OCI-LY7 (cell line): ENCODE measurements at regions not wholly inside any gene's neighbourhood (a gene's known extent, or its start where the extent isn't known, plus 50 kb on each side); places are given as distances from the start of the nearest gene placed in this dataset.

Experiments used
- CTCF ChIP-seq: fragments of 200-600 bp; sonication (generic); conservative IDR thresholded peaks from 2 replicates; pipeline ENCODE4 v1.5.1; 2014; ENCODE audit warnings: mild to moderate bottlenecking, antibody characterized with exemption, low read length, moderate library complexity, mixed read lengths
- EZH2phosphoT487 ChIP-seq: fragments of 200-600 bp; sonication (generic); IDR thresholded peaks from 2 replicates; pipeline ENCODE4 v1.6.1; 2018; ENCODE audit warnings: low read depth, borderline replicate concordance, mild to moderate bottlenecking, mixed run types, antibody characterized with exemption, low read length, moderate library complexity, mixed read lengths

GRCh38 chr2:57523304-57523703 is 523.3 kb upstream of the VRK2 start:
- TF ChIP-seq EZH2phosphoT487 (no peak), CTCF (no peak)
